G401 (cell line): ENCODE measurements at regions not wholly inside any gene's neighbourhood (a gene's known extent, or its start where the extent isn't known, plus 50 kb on each side); places are given as distances from the start of the nearest gene placed in this dataset.
A peak's percentile ranks its signal among the peaks of the same experiment; 100 is the strongest.

ENCODE experiments used
- DNase-seq: peaks from one replicate; pipeline ENCODE4 v3.0.0-alpha.2; 2015; ENCODE audit warnings: low spot score
- in situ Hi-C: cut with HindIII; loops from 2 replicates; pipeline ENCODE4 v1.10.0; 2016; ENCODE audit warnings: low sequenced_read_pairs, mixed read lengths

DNA sequence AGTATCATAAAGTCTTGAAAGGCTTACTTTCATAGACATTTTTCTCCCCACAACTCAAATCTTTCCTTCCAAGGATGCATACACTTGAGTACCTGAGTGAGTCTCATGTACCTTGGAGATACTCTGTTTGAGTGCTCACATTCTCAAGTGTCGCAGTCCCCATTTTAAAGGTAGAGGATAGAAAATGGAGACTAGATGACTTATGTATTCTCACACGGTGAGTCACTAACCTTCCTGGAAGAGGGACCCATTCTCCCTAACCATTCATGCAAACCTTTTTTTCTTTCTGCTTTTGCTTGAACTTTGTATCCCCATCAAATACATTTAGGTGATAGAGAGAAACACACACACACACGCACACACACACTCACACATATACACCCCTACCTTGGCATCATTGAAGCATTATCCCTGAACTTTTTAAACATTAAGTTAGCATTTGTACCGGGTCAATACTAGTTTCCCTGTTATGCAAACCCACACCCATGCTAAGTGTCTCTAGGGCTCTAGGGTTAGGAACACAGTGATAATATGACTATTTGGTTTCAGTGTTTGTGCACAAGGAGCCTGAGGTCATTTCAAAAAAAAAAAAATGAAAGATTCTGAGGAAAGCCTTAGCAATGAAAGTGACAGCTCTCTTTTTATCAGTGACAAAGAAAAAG is 236.2 kb downstream of the IKZF2 start:
- in situ Hi-C loops = no loop called here
- DNase-seq = no peak

DNA sequence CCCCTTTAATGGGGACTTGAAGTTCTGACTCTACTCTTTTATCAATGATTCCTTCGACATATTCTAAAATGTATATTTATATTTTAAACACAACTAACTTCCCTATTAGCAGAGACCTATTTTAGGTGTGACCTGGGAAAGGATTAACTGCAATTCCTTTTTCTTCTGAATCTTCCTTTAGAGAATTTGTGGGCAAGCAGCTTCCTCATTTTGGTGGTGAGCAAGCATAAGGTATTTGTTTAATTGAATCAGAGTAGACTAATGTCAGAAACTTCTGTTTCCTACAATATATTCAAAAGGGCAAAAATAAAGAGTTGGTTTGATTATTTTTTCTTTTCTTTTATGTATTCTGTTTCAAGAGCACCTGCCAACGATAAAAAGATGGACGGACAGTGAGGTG is 237.0 kb downstream of the IKZF2 start:
- in situ Hi-C loops = no loop called here
- DNase-seq = no peak

DNA sequence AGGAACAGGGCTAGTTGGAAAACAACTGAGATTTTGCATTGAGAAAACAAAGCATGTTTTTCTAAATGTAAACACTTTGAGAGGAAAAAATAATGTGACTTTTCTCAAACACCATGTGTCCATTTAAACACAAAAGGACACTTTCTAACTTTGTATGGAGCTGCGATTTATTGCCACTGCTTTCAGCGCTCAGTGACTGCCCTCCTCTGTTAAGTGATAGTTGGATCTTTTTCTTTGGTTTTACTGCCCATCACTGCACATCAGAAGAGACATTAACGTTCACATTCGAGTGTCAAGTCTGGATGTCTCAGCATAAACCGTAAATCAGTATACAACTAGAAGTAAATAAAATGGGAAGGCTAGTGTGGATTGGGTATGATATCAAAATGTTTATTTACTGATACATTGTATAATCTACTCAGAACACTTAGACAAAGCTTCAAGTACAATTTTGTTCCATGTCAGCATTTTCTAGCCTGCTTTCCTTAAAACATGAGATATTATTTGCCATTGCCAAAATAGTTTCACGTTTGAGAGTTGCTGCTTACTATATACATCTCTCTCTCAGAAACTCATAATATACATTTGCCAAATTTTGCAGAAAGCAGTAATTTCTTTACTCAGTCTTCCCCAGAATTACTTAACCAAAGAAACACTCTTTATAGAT is 237.6 kb downstream of the IKZF2 start:
- in situ Hi-C loops = no loop called here
- no peak for DNase-seq

- DNase-seq = no peak
- in situ Hi-C loops = no loop called here
Observed at GRCh38 chr2:212912445-212913103, 238.8 kb downstream of the IKZF2 start.

DNA sequence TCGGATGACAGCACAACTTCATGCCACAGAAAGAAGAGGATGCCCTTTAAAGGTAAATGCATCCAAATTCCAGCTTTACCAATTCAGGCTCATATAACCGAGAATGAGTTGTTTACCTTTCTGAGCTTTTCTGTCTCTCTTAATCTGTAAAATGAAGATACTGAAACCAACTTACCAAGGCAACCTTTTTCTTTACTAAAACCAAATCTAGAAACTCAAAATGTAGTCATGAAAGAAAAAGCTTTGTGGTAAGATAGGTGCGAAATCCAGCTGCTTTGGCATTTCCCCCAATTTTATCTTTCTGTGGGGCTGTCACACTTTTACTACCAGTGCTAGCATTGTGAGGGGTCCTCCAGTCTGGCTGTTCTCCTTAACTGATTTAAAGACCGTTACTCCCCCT is 240.4 kb downstream of the IKZF2 start:
- no peak for DNase-seq

DNA sequence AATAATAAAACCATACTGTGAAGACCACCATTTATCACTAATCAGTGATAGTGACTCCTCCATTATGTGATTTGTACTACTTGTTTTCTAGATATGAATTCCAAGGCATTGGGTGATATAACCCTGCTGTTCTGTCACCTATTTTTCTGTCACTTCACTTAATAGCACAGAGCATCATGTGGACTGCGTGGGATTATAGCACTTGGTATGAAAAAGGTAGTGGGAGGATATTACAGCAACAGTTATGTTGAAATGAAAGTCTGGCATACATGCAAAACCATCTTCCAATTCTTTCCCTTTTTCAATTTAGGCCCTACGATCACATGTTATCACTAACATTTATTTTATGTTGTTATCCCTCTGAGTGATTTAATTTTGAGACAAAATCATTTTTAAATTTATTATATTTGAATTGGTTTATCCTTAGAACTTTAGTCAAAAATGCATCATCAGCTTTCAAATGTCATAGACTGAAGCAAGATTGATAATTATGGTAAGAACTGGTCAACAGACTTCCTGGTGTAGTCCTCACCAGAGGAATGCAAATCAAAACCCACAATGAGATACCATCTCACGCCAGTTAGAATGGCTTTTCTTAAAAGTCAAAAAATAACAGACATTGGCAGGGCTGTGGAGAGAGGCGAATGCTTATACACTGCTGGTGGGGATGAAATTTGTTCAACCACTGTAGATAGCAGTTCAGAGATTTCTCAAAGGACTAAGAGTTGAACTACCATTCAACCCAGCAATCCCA is 242.6 kb downstream of the IKZF2 start:
- in situ Hi-C loops = no loop called here

More for the DNA sequence above, 240.4 kb downstream of the IKZF2 start:
- in situ Hi-C loops = no loop called here

DNA sequence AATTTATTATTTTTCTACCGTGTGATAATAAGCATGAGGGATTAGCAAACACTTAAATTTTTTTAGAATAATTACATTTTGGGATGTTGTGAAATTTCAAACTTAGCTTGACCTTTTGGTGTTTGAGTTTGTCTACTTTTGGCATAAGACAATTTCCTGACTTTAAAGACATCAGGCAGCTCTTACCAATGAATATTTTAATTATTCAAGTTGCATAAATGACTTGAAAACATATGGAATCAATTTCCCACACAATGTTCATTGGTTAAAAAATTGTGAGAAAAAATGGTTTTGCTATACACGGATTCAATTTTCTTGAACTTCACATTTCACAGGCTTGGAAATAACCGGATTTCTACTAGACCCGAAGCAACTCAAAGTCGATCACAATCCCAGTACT is 243.4 kb downstream of the IKZF2 start:
- DNase-seq = no peak
- in situ Hi-C loops = no loop called here

More for the DNA sequence above, 242.6 kb downstream of the IKZF2 start:
- no peak for DNase-seq

DNA sequence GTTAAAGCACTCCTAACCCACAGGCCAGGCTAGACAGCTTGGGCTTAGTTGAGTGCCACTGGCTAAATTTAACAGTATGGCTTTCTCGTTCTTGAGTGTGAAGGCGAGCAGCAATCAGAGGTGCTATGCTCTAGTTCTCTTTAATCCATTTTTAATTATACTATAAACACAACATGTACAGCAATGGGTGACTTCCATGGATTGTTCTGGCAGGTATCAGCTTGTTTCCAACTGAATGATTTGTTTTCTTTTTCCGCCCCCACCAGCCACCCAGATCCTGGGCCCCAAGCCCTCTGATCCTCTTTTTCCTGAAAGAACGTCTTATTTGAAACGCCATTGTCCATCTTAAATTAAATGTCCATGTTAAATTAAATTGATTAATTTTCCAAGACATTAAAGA is 244.8 kb downstream of the IKZF2 start:
- no peak for DNase-seq
- in situ Hi-C loops = no loop called here

GRCh38 chr2:212905640-212906201 is 245.7 kb downstream of the IKZF2 start:
- DNase-seq = no peak
- in situ Hi-C loops = no loop called here

GRCh38 chr2:212904646-212905045 is 246.8 kb downstream of the IKZF2 start:
- in situ Hi-C loops = no loop called here
- DNase-seq = no peak

DNA sequence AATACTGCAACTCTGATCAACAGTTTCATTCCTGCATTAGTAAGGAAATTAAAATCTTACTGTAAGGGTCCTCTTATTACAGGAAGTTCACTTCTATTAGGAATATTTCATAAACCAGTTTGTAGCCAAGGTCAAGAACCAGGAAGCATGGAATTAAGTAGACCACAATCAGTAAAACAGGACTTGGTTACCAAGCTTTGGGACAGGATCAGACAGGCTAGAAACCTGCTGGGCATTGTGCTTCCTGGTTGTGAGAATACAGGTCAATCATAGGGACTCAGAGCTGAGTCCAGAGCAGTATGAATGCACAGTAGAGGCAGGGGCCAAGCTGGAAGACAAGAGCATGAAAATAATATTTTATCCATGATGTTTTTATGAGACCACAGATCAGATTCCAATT is 248.0 kb downstream of the IKZF2 start:
- in situ Hi-C loops = no loop called here
- DNase-seq = no peak

GRCh38 chr2:212902421-212902820 is 249.0 kb downstream of the IKZF2 start:
- DNase-seq = no peak
- in situ Hi-C loops = no loop called here

- no peak for DNase-seq
- in situ Hi-C loops = no loop called here
Observed at GRCh38 chr2:212901604-212902275, 249.7 kb downstream of the IKZF2 start.

DNA sequence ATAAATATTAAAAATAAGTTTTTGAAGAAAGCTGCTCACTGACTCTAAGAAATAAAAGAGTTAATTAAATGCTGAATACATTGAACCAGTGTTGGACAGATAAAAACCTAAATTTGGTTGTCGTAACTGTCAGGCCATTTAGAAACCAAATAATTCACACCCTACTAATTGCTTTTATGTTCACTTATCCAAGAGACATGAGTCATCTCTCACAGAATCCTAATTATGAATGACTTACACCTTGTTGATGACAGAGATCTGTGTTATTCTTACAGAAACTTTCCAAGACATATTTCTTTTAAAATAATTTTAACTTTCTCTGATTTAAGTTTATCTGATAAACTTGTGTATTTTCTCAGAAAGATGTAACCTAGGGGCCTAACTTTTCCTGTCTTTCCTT is 250.7 kb downstream of the IKZF2 start:
- in situ Hi-C loops = no loop called here
- DNase-seq = no peak

GRCh38 chr2:212898011-212898410 is 253.4 kb downstream of the IKZF2 start:
- DNase-seq = no peak
- in situ Hi-C loops = no loop called here

DNA sequence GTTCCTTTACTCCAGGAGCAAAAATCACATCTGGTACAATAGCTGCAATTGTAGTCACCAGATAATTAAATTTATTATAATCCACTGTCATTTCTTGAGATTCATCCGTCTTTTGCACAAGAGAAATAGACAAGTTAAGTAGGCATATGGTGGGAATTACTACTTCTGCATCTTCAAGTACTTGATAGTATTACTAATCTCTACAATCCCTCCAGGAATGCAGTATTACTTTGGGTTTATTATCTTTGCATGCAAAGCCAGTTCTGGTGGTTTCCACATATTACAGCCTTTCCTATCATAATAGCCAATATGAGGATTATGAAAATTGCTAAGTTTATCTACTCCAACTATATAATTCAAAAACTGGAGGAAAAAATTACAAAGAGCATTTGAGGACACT is 254.1 kb downstream of the IKZF2 start:
- DNase-seq = no peak
- in situ Hi-C loops = no loop called here

DNA sequence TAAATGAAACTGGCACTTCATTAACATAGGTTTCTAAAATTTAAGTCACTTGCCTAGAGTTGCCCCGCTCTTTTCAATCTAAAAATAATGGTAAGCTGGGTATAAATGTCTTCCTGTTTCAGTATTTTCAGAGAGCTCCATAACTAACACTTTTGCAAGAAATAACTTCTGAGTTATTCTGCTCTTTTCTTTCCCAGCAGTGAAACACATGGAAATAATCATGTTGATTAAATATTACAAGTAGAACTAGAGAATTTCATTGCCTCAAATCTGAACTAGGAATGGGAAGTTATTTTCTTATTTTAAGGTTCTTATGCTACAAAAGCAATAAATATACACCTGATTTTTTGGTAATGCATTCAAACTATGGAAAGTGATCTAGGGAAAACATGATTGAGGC is 257.4 kb downstream of the IKZF2 start:
- DNase-seq = no peak
- in situ Hi-C loops = no loop called here

GRCh38 chr2:212893216-212893615 is 258.2 kb downstream of the IKZF2 start:
- in situ Hi-C loops = no loop called here

DNA sequence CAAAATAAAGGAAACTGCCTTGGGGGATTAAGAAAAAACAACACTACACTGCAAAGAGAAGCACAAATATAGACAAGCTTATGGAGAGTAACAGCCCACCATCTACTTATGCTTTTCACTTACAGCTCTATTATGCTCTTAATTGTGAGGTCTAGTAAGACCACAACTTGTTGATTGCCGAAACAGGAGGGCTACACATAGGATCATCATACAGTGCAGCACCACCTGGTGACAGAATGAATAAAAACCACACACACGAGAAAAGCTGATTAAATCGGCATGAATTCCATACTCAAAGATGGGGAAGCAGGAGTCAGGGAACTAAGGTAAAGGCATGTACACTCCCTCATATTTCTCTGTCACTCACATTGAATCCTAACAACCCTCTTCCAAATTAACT is 259.2 kb downstream of the IKZF2 start:
- DNase-seq = peak; percentile 5
- in situ Hi-C loops = no loop called here

More at GRCh38 chr2:212893216-212893615, 258.2 kb downstream of the IKZF2 start:
- DNase-seq = no peak
